Suprapubic skin (tissue), 4 donors: ENCODE measurements at regions not wholly inside any gene's neighbourhood (a gene's known extent, or its start where the extent isn't known, plus 50 kb on each side); places are given as distances from the start of the nearest gene placed in this dataset.
A peak's percentile ranks its signal among the peaks of the same experiment; 100 is the strongest.

Source experiments
- DNase-seq, 2 donors: peaks; one replicate each; pipeline ENCODE4 v3.0.0-alpha.2; 2019; ENCODE audit warnings: low spot score in 2 of 2
- H3K27ac ChIP-seq: fragments of 200-600 bp; sonication (generic); one replicate; pipeline ENCODE4 v1.5.1; 2019
- H3K27me3 ChIP-seq: fragments of 200-600 bp; sonication (generic); one replicate; pipeline ENCODE4 v1.5.1; 2019
- H3K36me3 ChIP-seq: fragments of 200-600 bp; sonication (generic); one replicate; pipeline ENCODE4 v1.5.1; 2019
- H3K4me1 ChIP-seq: fragments of 200-600 bp; sonication (generic); one replicate; pipeline ENCODE4 v1.5.1; 2019
- H3K4me3 ChIP-seq: fragments of 200-600 bp; sonication (generic); one replicate; pipeline ENCODE4 v1.5.1; 2019; ENCODE audit warnings: mild to moderate bottlenecking
- H3K9me3 ChIP-seq: fragments of 200-600 bp; sonication (generic); one replicate; pipeline ENCODE4 v1.5.1; 2019
- CTCF ChIP-seq, 2 donors: fragments of 200-600 bp in 1 of 2; fragments of 450-650 bp in 1 of 2; sonication (generic) in 1 of 2; IDR thresholded peaks; one replicate each; pipeline ENCODE4 v1.5.1; 2016 to 2019; ENCODE audit warnings: antibody characterized with exemption in 2 of 2, mild to moderate bottlenecking in 1 of 2, moderate library complexity in 1 of 2
- EP300 ChIP-seq: sonication (generic); formaldehyde crosslinking; IDR thresholded peaks from one replicate; pipeline ENCODE4 v1.6.1; 2017; ENCODE audit warnings: antibody characterized with exemption
- POLR2A ChIP-seq, 2 donors: fragments of 450-650 bp; IDR thresholded peaks; one replicate each; pipeline ENCODE4 v1.6.1; 2017; ENCODE audit warnings: antibody characterized with exemption in 2 of 2, mild to moderate bottlenecking in 2 of 2, moderate library complexity in 2 of 2
- POLR2AphosphoS5 ChIP-seq, 3 donors: sonication (generic); formaldehyde crosslinking; IDR thresholded peaks; one replicate each; pipeline ENCODE4 v1.6.1; 2017; ENCODE audit warnings: antibody characterized with exemption in 3 of 3
- WGBS: methylation state at CpG from one replicate; pipeline ENCODE4 v1.1.5; 2018; 5-methylcytosine and 5-hydroxymethylcytosine counted together

GRCh38 chr11:122214080-122214479 is 98.1 kb upstream of the BLID start:
- TF ChIP-seq POLR2A (IDR thresholded peaks at IDR 0.05), result no peak
- TF ChIP-seq EP300, result no peak
- no peak for TF ChIP-seq POLR2AphosphoS5 (IDR thresholded peaks at IDR 0.05)
- TF ChIP-seq CTCF (IDR thresholded peaks at IDR 0.05), result no peak
- DNase-seq, result no peak
- no peak overlapping the region for H3K4me3 ChIP-seq
- H3K4me1 ChIP-seq, result peaks cover 27% of the 10 kb centered on the region
- H3K27ac ChIP-seq, result no peak overlapping the region
- H3K27me3 ChIP-seq, result no peaks in the 10 kb centered on the region
- no peaks in the 10 kb centered on the region for H3K9me3 ChIP-seq
- H3K36me3 ChIP-seq, result no peaks in the 10 kb centered on the region

GRCh38 chr11:122213171-122213570 is 97.2 kb upstream of the BLID start:
- H3K4me1 ChIP-seq, result peaks cover 34% of the 10 kb centered on the region
- 84% methylated on average over 7 of the region's 12 CpGs for WGBS

GRCh38 chr11:122210367-122210997 is 94.5 kb upstream of the BLID start:
- H3K4me3 ChIP-seq, result no peak overlapping the region
- no peaks in the 10 kb centered on the region for H3K9me3 ChIP-seq
- no peaks in the 10 kb centered on the region for H3K27me3 ChIP-seq
- no peak for DNase-seq
- TF ChIP-seq POLR2A (IDR thresholded peaks at IDR 0.05), result no peak
- no peak for TF ChIP-seq EP300
- no peak for TF ChIP-seq POLR2AphosphoS5 (IDR thresholded peaks at IDR 0.05)
- no peak for TF ChIP-seq CTCF (IDR thresholded peaks at IDR 0.05)
- H3K27ac ChIP-seq, result no peak overlapping the region
- H3K36me3 ChIP-seq, result no peaks in the 10 kb centered on the region
- WGBS, result 74% methylated on average over 2 of the region's 2 CpGs
- peaks cover 44% of the 10 kb centered on the region for H3K4me1 ChIP-seq

More at GRCh38 chr11:122213171-122213570, 97.2 kb upstream of the BLID start:
- no peaks in the 10 kb centered on the region for H3K9me3 ChIP-seq
- H3K36me3 ChIP-seq, result no peaks in the 10 kb centered on the region
- DNase-seq, result no peak
- no peak overlapping the region for H3K4me3 ChIP-seq
- TF ChIP-seq POLR2A (IDR thresholded peaks at IDR 0.05) (no peak), EP300 (no peak), POLR2AphosphoS5 (IDR thresholded peaks at IDR 0.05) (no peak), CTCF (IDR thresholded peaks at IDR 0.05) (no peak)
- H3K27me3 ChIP-seq, result no peaks in the 10 kb centered on the region
- no peak overlapping the region for H3K27ac ChIP-seq

- no peaks in the 10 kb centered on the region for H3K9me3 ChIP-seq
- H3K4me1 ChIP-seq, result peaks cover 44% of the 10 kb centered on the region
- DNase-seq, result peak in 1 of 2 donors; percentile 72
These were observed 93.8 kb upstream of the BLID start for GRCh38 chr11:122209619-122210366.

More at GRCh38 chr11:122209619-122210366, 93.8 kb upstream of the BLID start:
- TF ChIP-seq CTCF (IDR thresholded peaks at IDR 0.05) (no peak), POLR2AphosphoS5 (IDR thresholded peaks at IDR 0.05) (peak; percentile 9 to 58 (median 52)), POLR2A (IDR thresholded peaks at IDR 0.05) (no peak), EP300 (no peak)
- WGBS, result 39% methylated on average over 4 of the region's 4 CpGs
- Histone ChIP-seq H3K4me3 (no peak overlapping the region), H3K36me3 (no peaks in the 10 kb centered on the region), H3K27ac (no peak overlapping the region), H3K27me3 (no peaks in the 10 kb centered on the region)
